Right lung (tissue), 2 donors: ENCODE measurements at regions not wholly inside any gene's neighbourhood (a gene's known extent, or its start where the extent isn't known, plus 50 kb on each side); places are given as distances from the start of the nearest gene placed in this dataset.

ENCODE experiments used
- DNase-seq, 2 donors: peaks; one replicate each; pipeline ENCODE4 v3.0.0-alpha.2; 2013

- DNase-seq: no peak
Measured at GRCh38 chr16:50994995-50995394, 156.1 kb downstream of the SALL1 start.

- no peak for DNase-seq
Measured at GRCh38 chr16:50992350-50993032, 158.6 kb downstream of the SALL1 start.

GRCh38 chr16:50991436-50991835 is 159.6 kb downstream of the SALL1 start:
- no peak for DNase-seq

- DNase-seq: no peak
Measured at GRCh38 chr16:50991006-50991405, 160.1 kb downstream of the SALL1 start.

GRCh38 chr16:50989047-50989446 is 162.0 kb downstream of the SALL1 start:
- no peak for DNase-seq

GRCh38 chr16:50988441-50988840 is 162.6 kb downstream of the SALL1 start:
- DNase-seq: no peak

GRCh38 chr16:50986453-50986852 is 164.6 kb downstream of the SALL1 start:
- DNase-seq: no peak

- no peak for DNase-seq
Measured at GRCh38 chr16:50985733-50986132, 165.3 kb downstream of the SALL1 start.

- DNase-seq: no peak
Measured at GRCh38 chr16:50984688-50985087, 166.4 kb downstream of the SALL1 start.

GRCh38 chr16:50982808-50983207 is 168.3 kb downstream of the SALL1 start:
- DNase-seq: no peak

- DNase-seq: no peak
Measured at GRCh38 chr16:50981951-50982350, 169.1 kb downstream of the SALL1 start.

GRCh38 chr16:50980666-50981065 is 170.4 kb downstream of the SALL1 start:
- no peak for DNase-seq

GRCh38 chr16:50979806-50980620 is 171.1 kb downstream of the SALL1 start:
- DNase-seq: no peak

GRCh38 chr16:50977138-50977537 is 173.9 kb downstream of the SALL1 start:
- no peak for DNase-seq

- DNase-seq: no peak
Measured at GRCh38 chr16:50974438-50975036, 176.5 kb downstream of the SALL1 start.

GRCh38 chr16:50972876-50973275 is 178.2 kb downstream of the SALL1 start:
- DNase-seq: no peak

- DNase-seq: no peak
Measured at GRCh38 chr16:50970281-50970680, 180.8 kb downstream of the SALL1 start.

GRCh38 chr16:50967827-50968612 is 183.1 kb downstream of the SALL1 start:
- DNase-seq: no peak

GRCh38 chr16:50964491-50964890 is 186.6 kb downstream of the SALL1 start:
- DNase-seq: no peak

- no peak for DNase-seq
Measured at GRCh38 chr16:50961952-50962351, 189.1 kb downstream of the SALL1 start.

- no peak for DNase-seq
Measured at GRCh38 chr16:50960517-50961202, 190.4 kb downstream of the SALL1 start.

- DNase-seq: no peak
Measured at GRCh38 chr16:50957056-50957455, 194.0 kb downstream of the SALL1 start.
